H54 (cell line): ENCODE measurements at regions not wholly inside any gene's neighbourhood (a gene's known extent, or its start where the extent isn't known, plus 50 kb on each side); places are given as distances from the start of the nearest gene placed in this dataset.

Experiments
- DNase-seq: peaks from one replicate; pipeline ENCODE4 v3.0.0; 2011; ENCODE audit warnings: low spot score, mixed read lengths; ENCODE audit not compliant: insufficient read length
- FAIRE-seq: peaks from 3 replicates; lab custom pipeline; 2011; peaks lifted over from hg19 to GRCh38; lab: Jason Lieb, UNC
- POLR2A ChIP-seq: IDR thresholded peaks from 2 replicates; pipeline ENCODE4 v1.6.1; 2011; ENCODE audit warnings: low read depth, mild to moderate bottlenecking, low read length

GRCh38 chr6:163719028-163719742, 304.7 kb downstream of the QKI start:
- FAIRE-seq = no peak
- TF ChIP-seq POLR2A = no peak
- no peak for DNase-seq

GRCh38 chr6:163718537-163718936, 304.0 kb downstream of the QKI start:
- no peak for TF ChIP-seq POLR2A
- DNase-seq (no peak), FAIRE-seq (no peak)

GRCh38 chr6:163717106-163717764, 302.7 kb downstream of the QKI start:
- DNase-seq (no peak), FAIRE-seq (no peak)
- no peak for TF ChIP-seq POLR2A

- DNase-seq = no peak
- no peak for TF ChIP-seq POLR2A
- no peak for FAIRE-seq
Measured at GRCh38 chr6:163716690-163717089, 302.2 kb downstream of the QKI start.

- DNase-seq = no peak
Measured at GRCh38 chr6:163715846-163716245, 301.3 kb downstream of the QKI start.

GRCh38 chr6:163714179-163714578, 299.7 kb downstream of the QKI start:
- no peak for TF ChIP-seq POLR2A
- FAIRE-seq = no peak
- no peak for DNase-seq

More at GRCh38 chr6:163715846-163716245, 301.3 kb downstream of the QKI start:
- TF ChIP-seq POLR2A = no peak
- FAIRE-seq = no peak

GRCh38 chr6:163712981-163713380, 298.5 kb downstream of the QKI start:
- FAIRE-seq (no peak), DNase-seq (no peak)
- no peak for TF ChIP-seq POLR2A

- FAIRE-seq (no peak), DNase-seq (no peak)
- TF ChIP-seq POLR2A = no peak
Measured at GRCh38 chr6:163712566-163712961, 298.0 kb downstream of the QKI start.

- no peak for TF ChIP-seq POLR2A
- DNase-seq = no peak
- no peak for FAIRE-seq
Measured at GRCh38 chr6:163711615-163712565, 297.4 kb downstream of the QKI start.

- FAIRE-seq (no peak), DNase-seq (no peak)
- no peak for TF ChIP-seq POLR2A
Measured at GRCh38 chr6:163710532-163711470, 296.3 kb downstream of the QKI start.

- FAIRE-seq (no peak), DNase-seq (no peak)
- no peak for TF ChIP-seq POLR2A
Measured at GRCh38 chr6:163709693-163710092, 295.2 kb downstream of the QKI start.

- no peak for TF ChIP-seq POLR2A
- FAIRE-seq (no peak), DNase-seq (no peak)
Measured at GRCh38 chr6:163709255-163709654, 294.7 kb downstream of the QKI start.

- no peak for FAIRE-seq
- TF ChIP-seq POLR2A = no peak
- no peak for DNase-seq
Measured at GRCh38 chr6:163708466-163708865, 293.9 kb downstream of the QKI start.
